ENCODE measurements at regions not wholly inside any gene's neighbourhood (a gene's known extent, or its start where the extent isn't known, plus 50 kb on each side); places are given as distances from the start of the nearest gene placed in this dataset.

DNA sequence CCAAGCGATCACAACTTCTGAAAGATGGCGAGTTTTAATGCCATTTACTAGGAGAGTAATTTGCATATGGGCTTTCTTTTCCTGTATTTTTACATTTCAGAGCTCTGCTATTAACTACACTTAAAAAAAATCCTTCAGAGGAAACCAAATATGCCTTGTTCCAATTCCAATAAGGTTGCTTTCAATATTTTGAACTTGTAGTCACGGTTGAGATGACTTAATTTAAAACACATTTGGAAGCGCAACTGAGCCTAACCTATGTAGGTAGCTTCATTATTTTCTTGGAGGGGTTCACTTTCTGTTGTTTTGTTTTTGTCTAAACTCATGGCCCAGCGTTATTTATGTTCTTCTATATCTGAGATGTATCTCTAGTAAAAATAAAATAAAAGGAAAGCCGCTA, 93.4 kb downstream of the BLID start:
- TF ChIP-seq EP300 (IDR thresholded peaks at IDR 0.05; ENCODE audit: borderline replicate concordance in 1 of 2, low read depth in 1 of 2, low read length in 1 of 2): no peak
- TF ChIP-seq, protein P1, sequence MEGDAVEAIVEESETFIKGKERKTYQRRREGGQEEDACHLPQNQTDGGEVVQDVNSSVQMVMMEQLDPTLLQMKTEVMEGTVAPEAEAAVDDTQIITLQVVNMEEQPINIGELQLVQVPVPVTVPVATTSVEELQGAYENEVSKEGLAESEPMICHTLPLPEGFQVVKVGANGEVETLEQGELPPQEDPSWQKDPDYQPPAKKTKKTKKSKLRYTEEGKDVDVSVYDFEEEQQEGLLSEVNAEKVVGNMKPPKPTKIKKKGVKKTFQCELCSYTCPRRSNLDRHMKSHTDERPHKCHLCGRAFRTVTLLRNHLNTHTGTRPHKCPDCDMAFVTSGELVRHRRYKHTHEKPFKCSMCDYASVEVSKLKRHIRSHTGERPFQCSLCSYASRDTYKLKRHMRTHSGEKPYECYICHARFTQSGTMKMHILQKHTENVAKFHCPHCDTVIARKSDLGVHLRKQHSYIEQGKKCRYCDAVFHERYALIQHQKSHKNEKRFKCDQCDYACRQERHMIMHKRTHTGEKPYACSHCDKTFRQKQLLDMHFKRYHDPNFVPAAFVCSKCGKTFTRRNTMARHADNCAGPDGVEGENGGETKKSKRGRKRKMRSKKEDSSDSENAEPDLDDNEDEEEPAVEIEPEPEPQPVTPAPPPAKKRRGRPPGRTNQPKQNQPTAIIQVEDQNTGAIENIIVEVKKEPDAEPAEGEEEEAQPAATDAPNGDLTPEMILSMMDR (IDR thresholded peaks at IDR 0.05): no peak
- no peak for TF ChIP-seq FOXJ3 (CRISPR knock-in tag; IDR thresholded peaks at IDR 0.05)
- no peak for TF ChIP-seq EZH2phosphoT487 (IDR thresholded peaks at IDR 0.05; ENCODE audit: borderline replicate concordance, low read depth)
